CD4-positive, alpha-beta T cell treated with Interleukin-10 for 1 hour (primary cell): ENCODE measurements at regions not wholly inside any gene's neighbourhood (a gene's known extent, or its start where the extent isn't known, plus 50 kb on each side); places are given as distances from the start of the nearest gene placed in this dataset.
"Not testable (repeated sequence)": the region's sequence is repeated elsewhere in the genome, so short reads cannot be mapped to it uniquely, and the experiment has no call there.

Source experiments
- DNase-seq: peaks from one replicate; pipeline ENCODE4 v3.0.0-alpha.2; 2020

DNA sequence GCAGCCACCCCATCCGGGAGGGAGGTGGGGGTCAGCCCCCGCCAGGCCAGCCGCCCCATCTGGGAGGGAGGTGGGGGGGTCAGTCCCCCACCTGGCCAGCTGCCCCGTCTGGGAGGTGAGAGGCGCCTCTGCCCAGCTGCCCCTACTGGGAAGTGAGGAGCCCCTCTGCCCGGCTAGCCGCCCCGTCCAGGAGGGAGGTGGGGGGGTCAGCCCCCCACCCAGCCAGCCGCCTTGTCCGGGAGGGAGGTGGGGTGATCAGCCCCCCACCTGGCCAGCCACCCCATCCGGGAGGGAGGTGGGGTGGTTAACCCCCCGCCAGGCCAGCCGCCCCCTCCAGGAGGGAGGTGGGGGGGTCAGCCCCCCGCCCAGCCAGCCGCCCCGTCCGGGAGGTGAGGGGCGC, 852.4 kb upstream of the DEFB115 start:
- DNase-seq, result not testable (repeated sequence)

GRCh38 chr20:30405585-30405984, 851.9 kb upstream of the DEFB115 start:
- not testable (repeated sequence) for DNase-seq

DNA sequence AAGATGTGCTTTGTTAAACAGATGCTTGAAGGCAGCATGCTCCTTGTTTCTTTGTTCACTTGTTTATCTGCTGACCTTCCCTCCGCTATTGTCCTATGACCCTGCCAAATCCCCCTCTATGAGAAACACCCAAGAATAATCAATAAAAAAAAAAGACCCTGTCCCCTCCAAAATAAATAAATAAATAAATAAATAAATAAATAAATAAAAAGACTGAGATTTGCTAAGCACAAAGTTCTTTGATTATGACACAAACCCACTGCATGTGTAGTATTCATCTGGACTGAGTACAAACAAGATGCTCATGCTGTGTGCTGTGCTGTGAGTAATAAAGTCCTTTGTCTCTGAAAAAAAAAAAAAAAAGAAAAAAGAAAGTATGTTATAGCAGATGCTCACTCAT, 851.1 kb upstream of the DEFB115 start:
- DNase-seq, result not testable (repeated sequence)

GRCh38 chr20:30412972-30413371, 844.5 kb upstream of the DEFB115 start:
- DNase-seq, result no peak

DNA sequence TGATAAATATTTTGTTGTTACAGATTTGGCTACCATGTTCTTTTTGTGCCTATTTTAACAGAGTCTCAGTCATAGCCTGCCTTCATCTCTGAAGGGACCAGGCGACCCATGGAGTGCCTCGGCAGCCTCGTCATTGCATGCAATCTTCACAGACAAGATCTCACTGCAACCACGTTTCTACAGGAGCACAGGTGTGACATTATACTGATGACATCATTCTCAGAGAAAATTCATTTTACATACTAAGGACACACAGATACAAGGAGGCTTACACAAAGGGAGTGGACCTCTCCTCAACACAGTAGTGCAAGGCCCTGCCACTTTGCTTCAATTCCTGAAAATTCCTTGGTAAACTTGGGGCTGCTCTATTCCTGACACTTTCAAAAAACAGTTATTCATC, 840.1 kb upstream of the DEFB115 start:
- not testable (repeated sequence) for DNase-seq

DNA sequence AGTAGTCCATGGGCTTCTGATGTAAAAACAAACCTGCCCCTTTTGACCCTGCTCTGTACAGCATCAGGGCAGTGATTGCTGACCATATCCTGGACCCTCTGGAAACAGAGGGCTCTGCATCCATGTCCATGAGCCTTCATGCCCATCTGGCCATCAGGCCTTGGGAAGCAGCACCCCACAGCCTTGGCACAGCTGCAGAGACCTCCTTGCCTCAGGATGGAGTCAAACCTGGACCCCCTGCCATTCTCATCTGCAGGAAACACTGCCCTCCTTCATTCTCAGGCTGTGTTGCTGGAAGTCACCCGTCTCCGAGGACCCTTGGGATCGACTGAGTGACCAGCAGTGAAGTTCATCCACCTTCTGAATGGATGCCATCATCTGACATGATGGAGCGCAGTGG, 839.1 kb upstream of the DEFB115 start:
- DNase-seq, result not testable (repeated sequence)

DNA sequence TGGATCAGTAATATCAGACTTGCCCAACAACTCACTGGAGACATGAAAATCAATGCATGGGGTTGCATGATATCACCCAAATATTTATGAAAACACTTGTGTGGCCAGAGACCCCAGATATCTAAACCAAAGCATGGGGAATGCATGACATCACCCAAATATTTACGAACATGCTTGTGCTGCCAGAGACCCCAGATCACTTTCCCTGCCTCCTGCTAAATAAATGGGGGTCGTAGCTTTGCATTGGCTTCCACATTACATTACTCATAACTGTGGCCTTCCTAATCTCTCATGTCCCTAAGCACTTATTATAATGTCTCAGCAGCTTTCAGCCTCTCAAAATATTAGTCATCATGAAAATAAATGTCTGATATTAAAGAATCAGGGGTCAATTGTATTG, 838.0 kb upstream of the DEFB115 start:
- DNase-seq, result no peak

- DNase-seq, result not testable (repeated sequence)
Measured at GRCh38 chr20:30419871-30420420, 837.5 kb upstream of the DEFB115 start.
